AG04450 (cell line): ENCODE measurements at regions not wholly inside any gene's neighbourhood (a gene's known extent, or its start where the extent isn't known, plus 50 kb on each side); places are given as distances from the start of the nearest gene placed in this dataset.

Experiments
- CTCF ChIA-PET: fragments of 300-600, 350-600 bp; formaldehyde crosslinking; extraction: SDS; loops from one replicate; lab custom pipeline; 2022; ENCODE audit warnings: antibody characterized with exemption, inconsistent platforms; lab: Charles Lee
- POLR2A ChIA-PET: fragments of 350-600 bp; formaldehyde crosslinking; extraction: SDS; loops from one replicate; lab custom pipeline; 2021; ENCODE audit warnings: antibody characterized with exemption, inconsistent platforms; lab: Yijun Ruan, JAX
- DNase-seq: peaks from one replicate; pipeline ENCODE4 v3.0.0-alpha.2; 2011; ENCODE audit warnings: low read depth, low spot score
- H3K27ac ChIP-seq: one replicate; pipeline ENCODE4 v1.5.1; 2012; ENCODE audit warnings: low read depth, low read length, control low read depth
- H3K27me3 ChIP-seq: one replicate; pipeline ENCODE4 v1.6.0; 2012; ENCODE audit warnings: low read length; ENCODE audit not compliant: control insufficient read depth, insufficient read depth
- H3K4me3 ChIP-seq: 2 replicates; pipeline ENCODE4 v1.5.1; 2011; ENCODE audit warnings: mild to moderate bottlenecking, low read depth, low read length, control low read depth
- H3K9me3 ChIP-seq: 2 replicates; pipeline ENCODE4 v1.5.1; 2012; ENCODE audit warnings: low read length; ENCODE audit not compliant: control insufficient read depth, insufficient read depth
- CTCF ChIP-seq: IDR thresholded peaks from 2 replicates; pipeline ENCODE4 v1.5.1; 2011; ENCODE audit warnings: low read depth, low read length, control low read depth, inconsistent platforms

- Histone ChIP-seq H3K9me3 (0 out of 2 replicates have a peak, but pooled peaks cover 5% of the 10 kb centered on the region), H3K27ac (no peak overlapping the region), H3K4me3 (no peak overlapping the region), H3K27me3 (no peaks in the 10 kb centered on the region)
- ChIA-PET POLR2A (no interaction called here), CTCF (no interaction called here)
- no peak for DNase-seq
- peak; percentile 42 for TF ChIP-seq CTCF
Observed at GRCh38 chr5:130720355-130720754, 444.7 kb downstream of the HINT1 start.

- CTCF ChIA-PET = no interaction called here
- no peak overlapping the region for H3K4me3 ChIP-seq
- POLR2A ChIA-PET = no interaction called here
- H3K27ac ChIP-seq = no peak overlapping the region
- DNase-seq = no peak
- no peaks in the 10 kb centered on the region for H3K27me3 ChIP-seq
- H3K9me3 ChIP-seq = no peaks in the 10 kb centered on the region
- no peak for TF ChIP-seq CTCF
Observed at GRCh38 chr5:130715541-130715940, 449.5 kb downstream of the HINT1 start.

- no peak overlapping the region for H3K4me3 ChIP-seq
- no peaks in the 10 kb centered on the region for H3K9me3 ChIP-seq
- POLR2A ChIA-PET = no interaction called here
- CTCF ChIA-PET = no interaction called here
- no peak for TF ChIP-seq CTCF
- H3K27ac ChIP-seq = no peak overlapping the region
- H3K27me3 ChIP-seq = no peaks in the 10 kb centered on the region
- no peak for DNase-seq
Observed at GRCh38 chr5:130714200-130714599, 450.9 kb downstream of the HINT1 start.

GRCh38 chr5:130712324-130712723 is 452.7 kb downstream of the HINT1 start:
- DNase-seq = no peak
- H3K27me3 ChIP-seq = no peaks in the 10 kb centered on the region
- TF ChIP-seq CTCF = no peak
- H3K27ac ChIP-seq = no peak overlapping the region
- ChIA-PET CTCF (no interaction called here), POLR2A (no interaction called here)
- no peaks in the 10 kb centered on the region for H3K9me3 ChIP-seq
- H3K4me3 ChIP-seq = no peak overlapping the region

GRCh38 chr5:130710596-130710995 is 454.5 kb downstream of the HINT1 start:
- H3K4me3 ChIP-seq = no peak overlapping the region
- no peaks in the 10 kb centered on the region for H3K27me3 ChIP-seq
- no peaks in the 10 kb centered on the region for H3K9me3 ChIP-seq
- ChIA-PET CTCF (no interaction called here), POLR2A (no interaction called here)
- DNase-seq = no peak
- H3K27ac ChIP-seq = no peak overlapping the region
- TF ChIP-seq CTCF = no peak
